Stimulated activated CD4-positive, alpha-beta T cell treated with anti-CD3 and anti-CD28 coated beads, Interleukin-2, amount 100 ng/mL, for 48 hours (primary cell): ENCODE measurements at regions not wholly inside any gene's neighbourhood (a gene's known extent, or its start where the extent isn't known, plus 50 kb on each side); places are given as distances from the start of the nearest gene placed in this dataset.
"Not testable (repeated sequence)": the region's sequence is repeated elsewhere in the genome, so short reads cannot be mapped to it uniquely, and the experiment has no call there.

ENCODE experiments used
- DNase-seq, 2 donors: peaks; one replicate each; pipeline ENCODE4 v3.0.0-alpha.2; 2020

GRCh38 chr13:52324831-52325230, 81.1 kb downstream of the THSD1 start:
- DNase-seq = not testable (repeated sequence)

GRCh38 chr13:52319876-52320275, 86.1 kb downstream of the THSD1 start:
- DNase-seq = no peak

DNA sequence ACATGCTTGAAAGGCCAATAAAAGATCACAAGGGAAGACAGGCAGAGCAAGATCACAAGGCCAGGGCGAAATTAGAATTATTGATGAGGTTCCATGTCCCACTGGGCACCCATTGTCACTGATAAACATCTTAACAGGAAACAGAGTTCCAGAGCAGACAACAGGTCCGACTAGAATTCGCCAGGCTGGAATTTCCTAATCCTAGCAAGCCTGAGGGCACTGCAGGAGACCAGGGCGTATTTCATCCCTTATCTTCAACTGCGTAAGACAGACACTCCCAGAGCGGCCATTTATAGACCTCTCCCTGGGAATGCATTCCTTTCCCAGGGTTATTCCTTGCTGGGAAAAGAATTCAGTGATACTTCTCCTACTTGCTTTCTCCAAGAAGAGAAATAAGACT, 96.1 kb downstream of the THSD1 start:
- not testable (repeated sequence) for DNase-seq

DNA sequence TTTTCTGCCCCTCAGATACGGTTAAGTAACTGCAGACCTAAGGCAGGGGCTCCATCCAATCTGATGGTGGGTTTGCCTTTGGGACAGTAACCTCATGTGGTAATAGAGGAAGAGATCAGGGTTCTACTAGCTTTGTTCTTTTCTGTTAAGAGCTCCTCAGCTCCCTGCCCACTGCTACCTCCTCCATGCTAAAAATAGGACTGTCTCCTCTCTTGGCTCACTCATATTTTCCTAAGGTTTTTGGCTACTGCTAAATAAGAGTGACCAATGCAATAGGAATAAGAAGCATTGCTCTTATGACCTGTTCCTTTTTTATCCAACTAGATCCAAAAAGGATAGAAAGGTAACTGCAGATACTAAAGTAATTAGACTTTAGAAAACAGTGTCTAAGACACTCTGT, 99.6 kb downstream of the THSD1 start:
- not testable (repeated sequence) for DNase-seq

DNA sequence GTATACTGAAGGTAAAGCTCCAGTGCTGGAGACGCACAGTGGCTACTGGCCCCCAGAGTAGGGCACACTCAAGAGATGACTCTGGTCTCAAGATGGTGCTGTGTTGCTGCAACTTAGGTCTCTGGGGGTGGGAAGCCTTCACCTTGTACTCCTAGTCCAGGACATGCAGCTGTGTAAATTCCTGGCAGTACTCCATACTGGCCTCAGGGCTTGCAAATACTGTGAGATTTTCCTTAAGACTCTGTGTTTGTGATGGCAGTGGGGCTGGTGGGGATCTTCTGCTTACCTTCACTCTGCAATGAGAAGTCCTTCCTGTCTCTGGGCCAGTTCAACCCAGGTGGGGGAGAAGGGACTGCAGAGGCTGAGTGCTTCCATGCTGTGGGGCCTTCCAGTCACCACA, 102.9 kb downstream of the THSD1 start:
- DNase-seq = not testable (repeated sequence)

DNA sequence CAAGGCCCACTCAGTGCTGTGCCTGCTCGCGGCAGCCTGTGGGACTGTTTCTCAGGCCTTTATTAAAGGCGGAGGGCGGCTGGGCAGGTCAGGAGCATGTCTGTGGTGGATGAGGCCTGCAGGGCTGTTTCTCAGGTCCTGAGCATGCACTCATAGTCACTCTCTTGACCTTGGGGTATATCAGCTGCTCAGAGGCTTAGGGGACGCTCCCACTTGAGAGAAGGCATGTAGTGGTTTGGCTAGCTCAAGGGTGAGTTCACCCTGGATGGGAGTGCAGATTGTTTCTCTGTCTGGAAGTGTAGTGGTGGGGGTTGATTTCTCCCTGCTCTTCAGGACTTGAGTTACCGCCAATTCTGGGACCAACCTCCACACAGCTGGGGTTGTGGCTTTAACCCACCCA, 103.3 kb downstream of the THSD1 start:
- DNase-seq = not testable (repeated sequence)

- not testable (repeated sequence) for DNase-seq
Observed at GRCh38 chr13:52301810-52302400, 104.1 kb downstream of the THSD1 start.

GRCh38 chr13:52298079-52298661, 107.8 kb downstream of the THSD1 start:
- not testable (repeated sequence) for DNase-seq

DNA sequence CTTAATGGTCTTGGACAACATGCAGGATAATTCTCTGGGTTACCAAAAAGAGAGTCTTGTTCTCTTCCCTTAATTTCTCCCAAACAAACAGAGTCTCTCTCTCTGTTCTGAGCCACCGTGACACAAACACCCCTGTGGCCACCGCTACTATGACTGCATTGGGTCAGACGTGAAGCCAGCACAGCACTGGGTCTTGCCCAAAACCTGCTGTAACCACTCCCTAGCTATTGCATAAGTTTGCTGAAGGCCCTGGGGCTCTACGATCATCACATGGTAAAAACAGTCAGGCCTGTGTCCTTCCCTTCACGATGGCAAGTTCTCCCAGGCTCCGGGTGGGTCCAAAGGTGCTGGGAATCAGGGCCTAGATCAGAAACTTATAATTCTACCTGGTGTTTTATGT, 117.1 kb downstream of the THSD1 start:
- DNase-seq = not testable (repeated sequence)

DNA sequence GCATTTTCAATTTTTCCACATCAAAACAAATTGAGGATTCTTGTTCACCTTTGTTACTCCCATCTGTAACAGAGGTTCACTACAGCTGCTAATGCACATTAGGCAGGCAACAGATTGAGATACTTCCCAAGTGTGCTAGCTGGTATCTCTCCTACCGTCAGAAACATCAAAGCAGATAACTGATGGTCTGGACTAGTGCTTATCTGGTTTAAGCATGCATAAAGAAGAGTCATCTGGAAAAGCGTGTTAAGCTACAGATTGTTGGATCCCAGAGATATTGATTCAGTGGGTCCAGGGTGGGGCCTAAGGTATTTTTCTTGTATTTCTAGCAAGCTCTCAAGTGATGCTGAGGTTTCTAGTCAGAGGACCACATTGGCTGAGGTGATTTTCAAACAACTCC, 122.0 kb upstream of the NEK3 start:
- not testable (repeated sequence) for DNase-seq

- not testable (repeated sequence) for DNase-seq
Observed at GRCh38 chr13:52279408-52279807, 120.0 kb upstream of the NEK3 start.

GRCh38 chr13:52254299-52254698, 94.9 kb upstream of the NEK3 start:
- DNase-seq = not testable (repeated sequence)

DNA sequence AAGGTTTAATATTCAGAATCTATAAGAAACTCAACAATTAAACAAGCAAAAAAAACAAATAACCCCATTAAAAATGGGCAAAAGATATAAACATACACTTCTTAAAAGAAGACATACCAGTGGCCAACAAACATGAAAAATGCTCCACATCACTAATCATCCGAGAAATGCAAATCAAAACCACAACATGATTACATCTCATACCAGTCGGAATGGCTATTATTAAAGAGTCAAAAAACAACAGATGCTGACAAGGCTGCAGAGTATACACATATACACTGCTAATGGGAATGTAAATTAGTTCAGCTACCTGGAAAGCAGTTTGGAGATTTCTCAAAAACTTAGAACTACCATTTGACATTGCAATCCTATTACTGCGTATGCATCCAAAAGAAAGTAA, 81.4 kb upstream of the NEK3 start:
- not testable (repeated sequence) for DNase-seq

GRCh38 chr13:52235900-52236595, 76.7 kb upstream of the NEK3 start:
- peak; percentile 30 to 49 for DNase-seq

- not testable (repeated sequence) for DNase-seq
Observed at GRCh38 chr13:52234928-52235327, 75.5 kb upstream of the NEK3 start.

- DNase-seq = not testable (repeated sequence)
Observed at GRCh38 chr13:52223063-52223462, 63.7 kb upstream of the NEK3 start.

GRCh38 chr13:52213920-52214319, 54.5 kb upstream of the NEK3 start:
- DNase-seq = not testable (repeated sequence)

DNA sequence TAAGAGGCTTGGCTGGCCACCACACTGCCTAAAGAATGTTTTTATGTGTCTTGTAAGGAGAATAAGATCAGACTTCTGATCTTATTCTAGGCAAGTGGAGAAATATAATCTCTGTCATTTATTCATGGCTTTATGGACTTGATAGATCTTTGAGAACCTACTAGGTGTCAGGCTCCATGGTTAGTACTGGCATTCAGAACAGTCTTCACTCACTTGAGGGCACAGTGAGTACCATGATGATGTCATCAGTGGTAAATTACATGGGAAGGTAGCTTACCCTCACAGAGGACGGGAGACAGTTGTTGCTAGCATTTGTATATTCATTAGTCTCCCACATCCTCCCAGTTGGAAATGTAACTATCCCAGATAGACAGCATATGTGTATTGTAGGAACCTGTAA, 53.5 kb upstream of the NEK3 start:
- DNase-seq = not testable (repeated sequence)

GRCh38 chr13:52211416-52211776, 52.0 kb upstream of the NEK3 start:
- not testable (repeated sequence) for DNase-seq

DNA sequence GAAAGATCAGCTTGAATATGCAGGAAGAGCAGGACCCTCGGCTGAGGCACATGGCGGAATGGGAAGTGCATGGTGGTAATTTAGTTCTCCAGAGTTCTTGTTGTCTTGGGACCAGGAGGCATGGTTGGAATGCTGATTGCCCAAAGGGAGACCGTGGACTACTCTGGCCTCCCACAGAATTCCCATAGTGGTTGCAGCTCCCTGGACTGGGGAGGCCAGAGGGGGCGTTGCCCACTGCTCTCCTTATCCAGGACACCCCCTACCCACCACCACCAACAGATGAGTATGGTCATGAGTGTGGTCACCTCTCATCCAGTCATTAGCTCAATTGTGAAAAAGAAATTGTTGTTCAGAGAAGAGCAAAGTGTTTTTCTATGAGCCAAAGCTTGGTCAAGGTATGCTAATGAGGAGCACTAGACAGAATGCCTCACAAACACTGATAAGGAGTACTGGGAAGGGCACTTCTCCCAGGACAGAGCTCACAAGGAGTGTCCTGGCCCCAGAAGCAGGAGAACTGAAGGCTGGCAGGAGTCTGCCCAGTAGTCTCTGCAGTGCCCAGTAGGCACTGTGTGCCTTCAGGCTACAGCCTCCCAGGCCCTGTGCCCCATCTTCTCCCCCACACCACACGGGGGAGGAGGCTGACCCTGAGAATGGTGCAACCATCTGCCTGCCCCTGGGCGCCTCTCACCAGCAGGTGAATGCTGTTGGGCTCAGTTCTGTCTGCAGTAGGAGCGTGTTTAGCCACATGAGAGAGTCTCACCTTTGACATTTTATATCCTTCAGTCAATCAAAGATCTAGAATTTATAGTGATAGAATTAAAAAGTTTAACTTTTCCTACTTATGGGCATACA, 51.4 kb upstream of the NEK3 start:
- not testable (repeated sequence) for DNase-seq
